ENCODE measurements at regions not wholly inside any gene's neighbourhood (a gene's known extent, or its start where the extent isn't known, plus 50 kb on each side); places are given as distances from the start of the nearest gene placed in this dataset.
"Not testable (repeated sequence)": the region's sequence is repeated elsewhere in the genome, so short reads cannot be mapped to it uniquely, and the experiment has no call there.

DNA sequence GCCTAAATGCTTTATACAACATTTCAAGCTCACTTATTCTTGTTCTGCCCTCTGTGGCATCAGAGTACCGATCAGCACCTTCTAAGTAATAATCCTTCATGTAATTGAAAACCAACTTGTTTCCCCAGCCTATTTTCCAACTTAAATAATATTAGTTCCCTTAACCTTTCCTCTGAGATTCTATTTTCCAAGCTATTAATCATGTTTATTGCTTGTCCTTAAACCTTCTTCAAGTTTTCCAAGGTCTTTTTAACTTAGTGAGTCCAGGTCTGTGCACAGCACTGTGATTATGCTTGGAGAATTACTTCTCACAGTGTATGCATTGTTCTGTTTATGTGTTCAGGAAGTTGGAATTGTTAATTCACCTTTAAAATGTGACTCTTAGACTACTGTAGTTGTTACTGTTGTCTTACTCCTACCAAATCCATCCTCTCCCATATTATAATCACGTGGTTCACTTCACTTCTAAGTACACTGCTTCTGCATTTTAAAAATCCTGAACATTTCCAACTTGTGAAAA lies 1039.3 kb upstream of the FOXG1 start:
- DNase-seq (ENCODE audit: low read depth, low spot score), result no peak

DNA sequence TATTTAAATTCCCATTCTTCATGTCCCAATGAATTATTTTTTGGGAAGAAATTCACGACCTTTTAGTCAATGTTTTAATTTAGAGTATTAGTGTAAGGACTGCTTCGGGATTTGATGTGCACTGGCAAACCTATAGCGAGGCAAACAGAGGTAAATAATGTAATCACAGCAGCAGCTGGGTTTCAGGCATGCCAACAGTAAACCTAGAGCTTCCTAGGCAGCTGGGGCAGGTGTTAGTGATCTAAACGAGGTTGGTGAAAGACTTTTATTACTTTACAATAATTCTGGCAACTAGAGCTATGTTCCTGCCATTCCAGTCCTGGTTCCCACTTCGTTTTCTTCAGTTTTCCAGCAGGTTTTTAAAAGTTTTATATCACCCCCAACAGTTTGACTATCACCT lies 1036.4 kb upstream of the FOXG1 start:
- no peak for DNase-seq (ENCODE audit: low read depth, low spot score)

DNA sequence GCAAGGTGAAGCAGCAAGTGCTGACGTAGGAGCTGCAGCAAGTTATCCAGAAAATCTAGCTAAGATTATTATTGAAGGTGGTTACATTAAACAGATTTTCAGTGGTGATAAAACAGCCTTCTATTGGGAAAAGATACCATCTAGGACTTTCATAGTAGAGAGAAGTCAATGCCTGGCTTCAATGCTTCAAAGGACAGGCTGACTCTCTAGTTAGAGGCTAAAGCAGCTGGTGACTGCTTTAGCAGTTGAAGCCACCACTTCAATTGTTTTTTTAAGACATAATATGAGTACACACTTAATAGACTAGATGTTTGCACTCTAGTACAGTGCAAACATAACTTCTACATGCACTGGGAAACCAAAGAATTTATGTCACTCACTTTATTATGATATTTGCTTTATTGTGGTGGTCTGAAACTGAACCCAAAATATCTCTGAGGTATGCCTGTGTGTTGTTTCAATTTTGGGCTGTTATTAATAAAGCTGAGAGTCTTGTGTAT lies 1026.9 kb upstream of the FOXG1 start:
- no peak for DNase-seq (ENCODE audit: low read depth, low spot score)

DNA sequence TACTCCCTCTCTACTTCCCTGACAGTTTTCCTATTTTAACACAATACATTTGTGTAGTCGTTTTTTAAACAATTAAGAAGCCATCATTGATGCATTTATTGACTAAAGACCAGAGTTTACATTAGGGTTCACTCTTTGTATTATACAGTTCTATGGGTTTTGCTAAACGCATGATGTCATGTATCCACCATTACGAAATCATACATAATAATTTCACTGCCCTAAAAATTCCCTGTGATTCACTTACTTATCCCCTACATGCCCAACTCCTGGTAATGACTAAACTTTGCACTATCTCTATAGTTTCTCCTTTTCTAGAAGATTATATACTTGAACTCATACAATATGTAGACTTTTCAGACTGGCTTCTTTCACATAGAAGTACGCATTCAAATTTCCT lies 1016.5 kb upstream of the FOXG1 start:
- no peak for DNase-seq (ENCODE audit: low read depth, low spot score)

DNA sequence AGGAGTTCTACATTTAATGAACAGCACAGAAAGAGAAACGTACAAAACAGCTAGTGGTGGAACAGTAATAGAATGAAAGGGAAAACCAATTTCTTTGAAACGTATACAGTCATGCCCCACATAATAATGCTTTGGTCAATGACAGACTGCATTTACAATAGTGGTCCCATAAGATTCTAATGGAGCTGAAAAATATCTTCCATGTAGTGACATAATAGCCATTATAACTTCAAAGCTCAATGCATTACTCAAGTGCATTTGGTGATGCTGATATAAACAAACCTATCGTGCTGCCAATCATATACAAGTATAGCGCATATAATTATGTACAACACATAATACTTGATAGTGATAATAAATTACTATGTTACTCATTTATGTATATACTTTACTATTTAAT lies 1008.9 kb upstream of the FOXG1 start:
- DNase-seq (ENCODE audit: low read depth, low spot score), result not testable (repeated sequence)

DNA sequence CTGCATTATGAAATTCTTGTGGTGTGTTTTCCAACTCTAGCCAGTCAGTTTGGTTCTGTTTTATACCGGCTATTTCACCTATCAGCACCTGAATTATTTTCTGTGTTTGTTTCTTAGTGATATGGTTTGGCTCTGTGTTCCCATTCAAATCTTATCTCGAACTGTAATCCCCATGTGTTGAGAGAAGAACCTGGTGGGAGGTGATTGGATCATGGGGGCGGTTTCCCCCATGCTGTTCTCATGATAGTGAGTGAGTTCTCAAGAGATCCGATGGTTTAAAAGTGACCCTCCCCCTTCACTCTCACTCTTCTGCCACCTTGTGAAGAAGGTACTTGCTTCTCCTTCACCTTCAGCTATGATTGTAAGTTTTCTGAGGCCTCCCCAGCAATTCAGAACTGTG lies 1006.2 kb upstream of the FOXG1 start:
- not testable (repeated sequence) for DNase-seq (ENCODE audit: low read depth, low spot score)

DNA sequence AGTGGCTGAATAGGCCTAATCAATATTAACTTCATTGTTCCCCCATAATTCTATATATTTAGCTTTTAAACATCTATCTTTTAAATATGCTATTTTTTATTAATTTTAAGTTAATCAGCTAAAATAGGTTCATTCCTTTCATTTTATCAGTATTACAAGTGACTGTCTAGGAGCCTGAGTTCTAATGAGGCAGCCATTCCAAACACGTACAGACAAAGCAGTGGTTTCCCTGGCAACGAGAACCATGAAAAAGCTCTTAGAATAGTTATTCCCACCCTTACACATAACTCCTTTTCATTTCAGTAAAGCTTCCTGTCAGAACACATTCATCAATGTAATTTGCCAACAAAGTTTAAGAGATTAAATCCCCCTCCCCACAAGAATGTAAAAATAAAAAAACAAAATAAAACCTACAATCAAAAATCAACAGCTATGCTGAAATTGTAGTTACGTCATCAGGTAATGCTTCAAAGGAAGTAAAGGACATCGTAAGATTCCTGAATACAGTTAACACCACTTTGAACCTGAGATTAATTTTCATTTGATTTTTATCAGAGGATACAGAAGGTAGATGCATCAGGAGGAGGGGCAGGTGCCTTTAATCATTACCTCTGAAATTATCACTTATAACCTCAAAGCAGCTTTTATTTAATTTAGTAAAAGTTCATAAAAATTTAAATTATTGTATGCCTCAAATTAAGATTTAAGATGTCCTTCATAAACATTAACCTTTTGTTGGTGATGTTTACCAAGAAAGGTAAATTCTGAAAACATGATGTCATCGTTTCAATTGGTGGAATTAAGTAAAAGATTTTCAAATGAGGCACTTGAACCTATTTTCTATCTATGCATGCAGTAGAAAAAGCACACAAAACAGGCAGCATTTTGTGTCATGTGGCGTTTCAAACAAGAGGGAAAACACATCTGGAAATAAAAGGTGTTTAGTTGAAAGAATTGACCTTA lies 967.2 kb upstream of the FOXG1 start:
- DNase-seq (ENCODE audit: low read depth, low spot score), result not testable (repeated sequence)

DNA sequence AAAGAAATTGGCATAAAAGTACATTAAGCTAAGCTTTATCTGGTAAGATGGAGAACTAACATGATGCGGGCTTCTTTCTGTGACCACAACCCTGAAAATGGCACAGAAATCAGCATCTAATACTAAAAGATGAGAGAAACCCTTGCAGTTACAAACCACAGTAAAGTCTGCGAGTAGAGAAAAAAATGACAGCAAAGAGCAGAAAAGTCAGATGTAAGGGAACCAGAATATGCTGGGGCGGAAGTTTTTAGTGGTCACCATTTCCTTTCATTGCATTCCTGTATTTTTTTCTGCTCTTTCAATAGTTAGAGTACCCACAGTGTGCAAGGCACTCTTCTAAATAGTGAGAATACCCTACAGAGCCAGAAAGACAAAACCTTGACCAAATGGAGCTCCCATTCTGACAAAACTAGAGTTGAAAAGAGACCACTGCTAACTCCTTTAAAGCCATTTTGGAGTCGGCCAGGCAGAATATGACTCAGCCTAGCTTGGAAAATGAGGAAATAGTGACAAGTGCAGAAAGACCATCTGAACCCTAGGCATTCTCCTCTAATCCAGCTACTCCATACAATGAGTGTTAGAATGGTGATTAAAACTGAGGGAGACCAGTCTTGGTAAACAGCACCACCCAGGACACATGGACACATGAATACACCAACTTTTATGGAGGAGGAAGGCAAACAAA lies 948.7 kb upstream of the FOXG1 start:
- not testable (repeated sequence) for DNase-seq (ENCODE audit: low read depth, low spot score)

DNA sequence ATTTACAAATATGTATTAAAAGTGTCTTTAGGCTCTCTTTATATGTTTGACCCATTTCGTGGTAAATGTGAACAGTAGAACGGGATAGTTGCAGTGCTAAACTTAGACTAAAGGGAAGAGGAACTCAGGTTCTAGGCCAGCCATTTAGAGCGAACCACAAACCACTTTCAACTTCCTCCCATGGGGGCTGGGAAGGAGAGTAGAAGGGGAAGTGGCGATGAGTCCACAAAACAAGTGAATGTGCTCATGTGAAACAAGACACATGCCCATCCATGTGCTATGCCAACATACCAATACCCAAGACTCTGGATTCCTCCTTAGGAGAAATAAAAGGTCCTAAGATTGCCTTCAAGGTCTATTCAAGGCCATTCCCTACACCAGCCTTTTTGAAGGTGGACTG lies 940.4 kb upstream of the FOXG1 start:
- not testable (repeated sequence) for DNase-seq (ENCODE audit: low read depth, low spot score)

DNA sequence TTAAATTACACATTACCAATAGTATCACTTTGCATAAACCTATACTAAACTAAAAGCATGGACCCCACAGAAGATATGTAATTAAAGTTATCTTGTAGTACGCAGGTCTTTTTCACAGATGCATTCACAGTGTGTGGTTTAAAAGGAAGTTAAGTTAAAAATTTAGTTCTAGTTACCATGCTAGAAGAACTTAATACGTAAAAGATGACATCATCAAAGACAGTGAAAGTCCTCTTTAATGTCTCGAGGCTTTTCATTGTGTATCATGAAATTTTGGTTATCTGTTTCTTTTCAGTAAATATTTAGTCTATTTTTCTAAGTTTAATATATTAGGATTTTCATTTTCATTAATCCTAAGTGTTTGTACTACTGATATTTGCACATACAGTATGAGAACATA lies 934.6 kb upstream of the FOXG1 start:
- DNase-seq (ENCODE audit: low read depth, low spot score), result not testable (repeated sequence)

DNA sequence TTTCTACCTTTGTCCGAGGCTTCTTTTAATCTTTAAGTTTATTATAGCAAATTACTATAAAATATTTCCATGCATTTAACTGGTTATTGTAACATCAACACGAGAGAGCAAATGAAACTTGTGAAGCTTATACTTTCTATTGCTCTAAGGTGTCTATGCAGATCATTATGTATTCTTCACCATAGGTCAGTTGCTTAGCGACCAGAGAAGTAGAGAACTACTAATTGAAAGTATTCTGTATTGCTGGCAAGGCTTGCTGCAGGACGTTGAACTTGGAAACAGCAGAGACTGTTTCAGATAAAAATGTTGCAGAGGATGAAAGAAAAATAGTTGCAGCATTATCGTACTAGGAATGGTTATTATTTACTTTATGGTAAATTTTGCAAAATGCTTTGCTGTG lies 933.6 kb upstream of the FOXG1 start:
- DNase-seq (ENCODE audit: low read depth, low spot score), result not testable (repeated sequence)

DNA sequence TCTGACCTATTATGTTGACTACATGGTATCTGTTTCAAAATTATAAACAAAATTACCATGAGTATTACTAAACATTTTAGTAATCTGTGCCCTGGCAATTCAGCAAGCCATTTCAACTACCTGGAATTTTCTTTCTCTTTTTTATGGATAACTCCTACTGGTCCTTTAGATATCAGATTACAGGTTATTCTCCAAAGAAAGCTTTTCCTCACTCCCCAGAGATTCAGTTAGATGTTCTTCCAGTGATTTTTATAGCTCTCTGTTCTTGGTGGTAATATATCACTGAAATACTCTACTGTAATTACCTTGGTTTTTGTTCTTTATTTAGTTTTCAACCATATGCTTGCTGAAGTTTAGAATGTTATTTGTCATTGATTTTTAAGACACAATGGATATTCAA lies 930.2 kb upstream of the FOXG1 start:
- DNase-seq (ENCODE audit: low read depth, low spot score), result no peak

DNA sequence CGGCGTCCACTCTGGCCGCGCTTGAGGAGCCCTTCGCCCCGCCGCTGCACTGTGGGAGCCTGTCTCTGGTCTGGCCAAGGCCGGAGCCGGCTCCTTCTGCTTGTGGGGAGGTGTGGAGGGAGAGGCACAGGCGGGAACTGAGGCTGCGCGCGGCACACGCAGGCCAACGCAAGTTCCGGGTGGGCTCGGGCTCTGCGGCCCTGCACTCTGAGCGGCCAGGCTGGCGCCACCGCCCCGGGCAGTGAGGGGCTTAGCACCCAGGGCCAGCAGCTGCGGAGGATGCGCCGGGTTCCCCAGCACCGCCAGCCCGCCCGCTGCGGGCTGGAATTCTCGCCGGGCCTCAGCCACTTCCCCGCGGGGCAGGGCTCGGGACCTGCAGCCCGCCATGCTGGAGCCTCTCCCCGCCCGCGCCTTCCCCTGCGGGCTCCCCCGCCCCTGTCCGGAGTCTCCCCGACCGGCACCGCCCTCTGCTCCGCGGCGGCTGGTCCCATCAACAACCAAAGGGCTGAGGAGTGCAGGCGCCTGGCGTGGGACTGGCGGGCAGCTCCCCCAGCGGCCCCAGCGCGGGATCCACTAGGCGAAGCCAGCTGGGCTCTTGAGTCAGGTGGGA lies 921.2 kb upstream of the FOXG1 start:
- DNase-seq (ENCODE audit: low read depth, low spot score), result no peak

DNA sequence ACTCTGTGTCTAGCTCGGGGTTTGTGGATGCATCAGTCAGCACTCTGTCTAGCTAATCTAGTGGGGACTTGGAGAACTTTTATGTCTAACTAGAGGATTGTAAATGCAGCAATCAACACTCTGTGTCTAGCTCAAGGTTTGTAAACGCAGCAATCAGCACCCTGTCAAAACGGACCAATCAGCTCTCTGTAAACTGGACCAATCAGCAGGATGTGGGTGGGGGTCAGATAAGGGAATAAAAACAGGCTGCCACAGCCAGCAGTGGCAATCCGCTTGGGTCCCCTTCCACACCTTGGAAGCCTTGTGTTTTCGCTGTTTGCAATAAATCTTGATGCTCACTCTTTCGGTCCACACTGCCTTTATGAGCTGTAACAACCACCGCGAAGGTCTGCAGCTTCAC lies 920.7 kb upstream of the FOXG1 start:
- no peak for DNase-seq (ENCODE audit: low read depth, low spot score)

DNA sequence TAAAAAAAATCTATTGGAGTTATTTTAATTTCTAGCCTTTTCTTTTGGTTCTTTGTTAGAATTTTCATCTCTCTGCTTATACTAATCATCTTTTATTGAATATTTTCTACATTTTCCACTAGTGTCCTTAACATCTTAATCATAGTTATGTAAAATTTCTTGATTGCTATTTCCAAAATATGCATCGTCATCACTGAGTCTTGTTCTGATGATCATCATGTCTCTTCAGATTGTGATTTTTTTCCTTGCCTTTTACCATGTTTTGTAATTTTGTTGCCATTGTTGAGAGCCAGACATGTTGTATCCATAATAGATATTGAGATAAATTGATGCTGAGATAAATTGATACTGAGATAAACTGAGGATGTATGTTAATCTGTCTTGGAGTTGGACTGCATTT lies 919.1 kb upstream of the FOXG1 start:
- DNase-seq (ENCODE audit: low read depth, low spot score), result not testable (repeated sequence)

DNA sequence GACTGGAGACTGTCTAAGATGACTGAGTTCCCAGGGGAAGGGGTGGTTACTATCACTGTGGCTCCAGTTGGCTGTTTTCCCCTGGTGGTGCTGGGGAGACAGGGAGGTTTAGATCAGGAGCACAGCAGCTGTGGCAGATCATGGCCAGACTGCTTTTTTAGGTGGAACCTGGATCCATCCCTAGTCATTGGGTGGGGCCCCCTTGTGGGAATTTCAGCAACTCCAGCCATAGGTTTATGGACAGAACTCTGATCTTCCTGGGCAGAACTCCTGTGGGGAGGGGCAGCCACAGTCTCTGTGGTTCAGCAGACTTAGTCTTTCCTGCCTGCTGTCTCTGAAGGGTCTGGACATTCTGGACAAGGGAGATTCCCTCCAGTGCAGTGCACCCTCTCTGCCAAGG lies 917.4 kb upstream of the FOXG1 start:
- not testable (repeated sequence) for DNase-seq (ENCODE audit: low read depth, low spot score)

DNA sequence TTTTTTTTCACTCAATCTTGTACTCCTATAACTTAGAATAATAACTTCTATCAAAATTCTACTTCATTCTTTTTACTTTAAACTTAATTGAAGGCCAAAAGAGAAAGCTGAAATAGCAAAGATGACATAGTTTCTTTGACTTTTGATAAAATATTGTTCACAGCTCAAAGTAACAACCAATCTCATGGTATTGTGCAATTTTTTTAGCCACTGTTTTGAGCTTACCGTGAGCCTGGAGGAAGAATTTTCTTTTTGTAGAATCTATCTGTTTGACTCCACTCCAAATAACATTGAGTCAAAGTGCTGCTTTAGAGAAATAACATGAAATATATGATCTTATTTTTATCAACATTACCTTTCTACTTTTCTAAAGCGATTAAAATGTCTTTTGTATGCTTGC lies 903.9 kb upstream of the FOXG1 start:
- no peak for DNase-seq (ENCODE audit: low read depth, low spot score)

DNA sequence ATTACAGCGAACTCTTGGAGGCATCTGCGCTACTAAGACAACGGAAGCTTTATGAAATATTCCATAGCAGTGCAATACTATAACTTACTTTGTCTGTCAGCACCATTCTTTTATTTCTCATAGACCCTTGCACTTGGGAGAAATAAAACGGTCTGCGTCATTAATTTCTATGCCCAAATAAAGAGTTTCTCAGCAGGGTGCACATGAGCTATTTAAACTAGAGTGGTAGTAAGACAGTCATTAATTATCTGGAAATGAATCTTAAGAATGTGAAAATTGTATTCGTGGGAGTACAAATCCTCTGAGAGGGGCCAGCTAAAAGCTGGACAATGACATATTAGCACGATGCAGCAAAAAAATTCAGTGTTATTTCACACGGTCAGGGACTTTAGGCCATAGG lies 903.4 kb upstream of the FOXG1 start:
- no peak for DNase-seq (ENCODE audit: low read depth, low spot score)

DNA sequence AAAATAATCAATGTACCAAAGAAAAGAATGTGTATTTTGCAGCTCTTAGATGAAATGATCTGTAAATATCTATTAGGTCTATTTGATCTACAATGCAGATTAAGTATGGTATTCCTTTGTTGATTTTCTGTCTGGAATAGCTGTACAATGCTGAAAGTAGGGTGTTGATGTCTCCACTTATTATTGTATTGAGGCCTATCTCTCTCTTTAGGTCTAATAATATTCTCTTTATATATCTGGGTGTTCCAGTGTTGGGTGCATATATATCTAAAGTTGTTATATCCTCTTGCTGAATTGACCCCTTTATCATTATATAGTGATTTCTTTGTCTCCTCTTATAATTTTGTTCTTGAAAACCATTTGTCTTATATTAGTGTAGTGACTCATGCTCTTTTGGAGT lies 885.5 kb upstream of the FOXG1 start:
- DNase-seq (ENCODE audit: low read depth, low spot score), result no peak

DNA sequence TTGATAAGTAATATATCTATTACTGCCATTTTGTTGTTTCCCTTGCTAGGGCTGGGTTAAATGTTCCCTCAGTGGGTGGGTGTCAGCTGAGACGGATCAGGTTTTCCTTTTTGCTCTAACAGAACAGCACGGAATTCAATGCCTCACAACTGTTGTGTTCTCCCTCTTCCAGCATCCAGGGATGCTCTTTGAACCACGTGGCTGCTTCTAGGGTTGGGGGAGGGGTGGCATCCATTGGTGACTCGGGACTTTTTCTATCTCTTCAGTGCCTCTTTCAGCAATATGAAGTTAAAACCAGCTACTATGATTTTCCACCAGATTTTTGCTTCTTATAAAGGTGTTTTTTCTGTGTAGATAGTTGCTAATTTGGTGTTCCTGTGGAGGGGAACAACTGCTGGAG lies 884.9 kb upstream of the FOXG1 start:
- no peak for DNase-seq (ENCODE audit: low read depth, low spot score)

DNA sequence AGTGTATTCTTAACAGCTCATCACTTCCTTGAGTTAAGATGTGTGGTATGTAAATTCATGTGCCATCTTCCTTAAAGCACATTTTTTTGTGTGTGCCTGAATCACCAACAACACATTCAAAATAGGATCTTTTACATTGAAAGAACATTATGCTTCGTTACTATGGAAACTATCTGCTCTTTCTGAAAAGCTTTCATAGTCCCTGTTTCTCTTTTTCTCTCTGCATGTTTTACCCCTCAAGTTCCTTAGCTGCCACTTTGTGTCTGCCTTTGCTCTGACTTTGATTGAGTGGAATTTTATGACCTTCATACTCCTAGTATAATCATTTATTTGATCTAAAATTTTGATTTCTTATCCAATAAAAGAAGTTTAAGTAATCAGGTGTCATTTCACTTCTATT lies 880.3 kb upstream of the FOXG1 start:
- DNase-seq (ENCODE audit: low read depth, low spot score), result no peak

DNA sequence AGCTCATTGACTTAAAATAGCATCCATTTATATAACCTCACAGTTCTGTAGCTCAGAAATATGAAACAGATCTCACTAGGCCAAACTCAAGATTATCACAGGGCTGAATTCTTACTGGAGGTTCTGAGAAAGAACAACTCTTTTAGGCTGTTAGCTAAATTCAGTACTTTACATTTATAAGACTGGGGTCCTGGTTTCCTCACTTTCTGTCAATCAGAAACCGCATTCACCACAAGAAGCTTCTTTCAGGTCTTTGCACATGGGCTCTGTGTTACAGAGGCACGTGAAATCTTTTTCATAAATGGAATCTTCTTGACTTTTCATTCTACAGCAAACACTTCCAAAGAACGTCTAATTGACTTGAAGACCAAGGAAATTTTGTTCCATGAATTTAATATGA lies 876.3 kb upstream of the FOXG1 start:
- DNase-seq (ENCODE audit: low read depth, low spot score), result no peak
